ENCODE measurements at regions not wholly inside any gene's neighbourhood (a gene's known extent, or its start where the extent isn't known, plus 50 kb on each side); places are given as distances from the start of the nearest gene placed in this dataset.
"Not testable (repeated sequence)": the region's sequence is repeated elsewhere in the genome, so short reads cannot be mapped to it uniquely, and the experiment has no call there.

DNA sequence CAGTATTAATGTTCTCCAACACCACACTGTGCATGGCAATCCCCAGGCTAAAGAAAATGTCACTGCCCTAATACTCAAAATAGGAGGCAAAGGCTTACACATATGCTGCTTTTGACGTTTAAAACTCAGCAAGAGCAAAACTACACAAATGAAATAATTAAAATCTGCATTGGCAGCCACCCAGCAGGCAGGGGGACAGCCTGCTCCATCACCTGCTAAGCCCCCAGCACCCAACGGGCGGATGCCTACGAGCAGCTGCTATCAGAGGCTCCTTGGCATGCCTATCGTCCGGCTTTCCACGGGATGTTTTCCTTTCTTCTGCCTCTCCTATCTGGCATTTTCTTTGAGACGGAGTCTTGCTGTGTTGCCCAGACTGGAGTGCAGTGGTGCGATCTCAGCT lies 337.5 kb downstream of the SOX9 start:
- DNase-seq, result no peak

- DNase-seq, result no peak
Observed at GRCh38 chr17:72460711-72461110, 339.9 kb downstream of the SOX9 start.

DNA sequence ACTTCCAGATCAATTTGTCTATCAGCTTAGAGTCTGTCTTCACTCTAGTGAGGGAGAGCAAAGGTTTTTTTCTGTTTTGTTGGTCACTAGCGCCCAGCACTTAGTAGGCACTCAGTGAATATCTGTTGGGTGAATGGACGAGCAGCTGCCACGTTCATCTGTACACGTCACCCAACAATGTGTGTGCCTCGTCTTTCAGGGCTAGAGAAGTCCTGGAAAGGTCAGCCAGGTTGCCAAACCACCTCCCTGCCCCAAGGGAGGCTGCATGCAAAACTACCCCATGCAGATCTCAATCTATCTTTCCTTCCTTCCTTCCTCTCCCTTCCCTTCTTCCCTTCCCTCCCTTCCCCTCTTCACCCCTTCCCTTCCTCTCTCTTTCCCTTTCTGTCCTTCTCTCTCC lies 340.9 kb downstream of the SOX9 start:
- DNase-seq, result no peak

DNA sequence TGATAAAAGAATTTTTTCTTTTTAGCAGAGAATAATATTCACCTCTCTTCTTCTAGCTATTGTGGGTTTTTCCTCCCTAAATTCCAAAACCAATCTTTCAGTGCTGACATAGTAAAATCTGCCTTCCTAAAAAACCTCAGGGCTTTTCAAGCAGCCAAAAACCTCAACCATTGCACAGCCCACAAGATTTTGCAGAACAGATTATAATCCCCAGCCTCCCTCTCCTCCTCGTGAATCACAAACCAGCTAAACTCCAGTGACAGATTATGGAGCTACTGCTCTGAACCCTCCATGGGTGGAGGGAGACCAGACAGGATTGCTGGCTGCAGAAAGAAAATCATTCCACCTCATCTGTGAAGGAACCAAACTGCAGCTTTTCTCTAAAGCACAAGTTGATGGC lies 341.6 kb downstream of the SOX9 start:
- no peak for DNase-seq

GRCh38 chr17:72462814-72463213 lies 342.0 kb downstream of the SOX9 start:
- no peak for DNase-seq

DNA sequence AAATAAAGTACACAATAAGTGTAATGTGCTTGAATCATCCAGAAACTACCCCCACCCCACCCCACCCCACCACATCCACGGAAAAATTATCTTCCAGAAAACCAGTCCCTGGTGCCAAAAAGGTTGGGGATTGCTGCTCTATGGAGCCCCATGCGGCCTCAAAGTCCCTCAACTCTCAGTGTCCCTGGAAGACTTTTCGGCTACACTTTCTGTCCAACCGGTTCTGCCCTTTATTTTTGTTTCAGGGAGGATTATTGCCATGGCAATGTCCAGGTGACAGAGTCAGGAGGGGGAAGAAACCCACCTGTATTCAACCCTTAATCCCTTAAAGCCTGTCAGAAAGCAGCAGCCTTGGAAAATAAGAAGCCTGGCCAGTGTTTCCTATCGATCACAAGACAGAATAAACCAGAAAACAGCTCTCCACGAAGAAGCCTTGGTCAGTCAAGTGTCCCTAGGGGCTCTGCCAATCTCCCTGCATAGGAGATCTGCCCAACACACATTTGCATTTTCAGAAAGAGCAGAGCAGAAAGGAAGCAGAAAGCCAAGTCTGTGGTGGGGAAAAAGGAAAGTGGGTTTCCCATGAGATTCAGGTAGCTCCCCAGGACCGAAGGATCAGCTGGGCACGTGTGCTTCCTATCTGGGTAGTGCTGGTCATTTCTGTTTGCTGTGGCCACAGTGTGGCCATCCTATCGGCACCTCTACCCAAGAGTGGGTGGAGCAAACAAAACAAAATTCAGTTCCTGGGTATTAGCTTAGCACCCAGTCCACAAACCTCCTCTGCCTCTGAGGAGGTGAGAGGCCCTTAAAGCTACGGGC lies 342.7 kb downstream of the SOX9 start:
- no peak for DNase-seq

- DNase-seq, result not testable (repeated sequence)
Observed at GRCh38 chr17:72464221-72464620, 343.4 kb downstream of the SOX9 start.

GRCh38 chr17:72465191-72466024 lies 344.6 kb downstream of the SOX9 start:
- peak; percentile 48 for DNase-seq

- DNase-seq, result no peak
Observed at GRCh38 chr17:72466199-72466598, 345.4 kb downstream of the SOX9 start.

- DNase-seq, result no peak
Observed at GRCh38 chr17:72466606-72467005, 345.8 kb downstream of the SOX9 start.

GRCh38 chr17:72467841-72468653 lies 347.2 kb downstream of the SOX9 start:
- DNase-seq, result no peak

GRCh38 chr17:72468841-72469240 lies 348.0 kb downstream of the SOX9 start:
- no peak for DNase-seq

DNA sequence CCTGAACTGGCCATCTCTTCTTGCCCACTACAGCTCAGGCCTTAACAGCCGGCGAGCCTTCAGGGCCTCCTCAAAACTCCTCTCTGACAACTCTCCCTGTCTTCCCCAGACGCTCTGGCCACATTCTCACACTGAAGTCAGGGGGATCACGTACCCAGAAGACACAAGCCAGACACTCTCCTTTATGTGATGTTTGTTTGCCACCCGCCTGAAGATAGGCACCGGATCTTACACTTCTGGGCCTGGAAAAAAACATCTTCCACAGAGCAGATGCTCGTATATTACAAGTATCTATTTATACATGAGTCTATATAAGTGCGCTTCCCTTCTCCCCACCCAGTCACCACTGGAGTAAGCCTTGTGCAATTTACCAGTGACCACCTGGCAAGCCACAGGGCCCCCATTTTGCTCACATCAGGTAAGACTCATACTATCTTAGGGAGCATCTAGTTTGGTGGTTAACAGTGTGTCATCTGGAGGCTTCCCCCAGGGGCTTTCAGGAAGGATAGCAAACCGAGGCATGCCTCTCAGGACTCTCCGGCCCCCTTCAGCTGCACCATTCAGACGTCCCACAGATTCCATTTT lies 349.4 kb downstream of the SOX9 start:
- DNase-seq, result no peak

- no peak for DNase-seq
Observed at GRCh38 chr17:72470734-72471133, 349.9 kb downstream of the SOX9 start.

GRCh38 chr17:72471296-72471695 lies 350.5 kb downstream of the SOX9 start:
- no peak for DNase-seq

DNA sequence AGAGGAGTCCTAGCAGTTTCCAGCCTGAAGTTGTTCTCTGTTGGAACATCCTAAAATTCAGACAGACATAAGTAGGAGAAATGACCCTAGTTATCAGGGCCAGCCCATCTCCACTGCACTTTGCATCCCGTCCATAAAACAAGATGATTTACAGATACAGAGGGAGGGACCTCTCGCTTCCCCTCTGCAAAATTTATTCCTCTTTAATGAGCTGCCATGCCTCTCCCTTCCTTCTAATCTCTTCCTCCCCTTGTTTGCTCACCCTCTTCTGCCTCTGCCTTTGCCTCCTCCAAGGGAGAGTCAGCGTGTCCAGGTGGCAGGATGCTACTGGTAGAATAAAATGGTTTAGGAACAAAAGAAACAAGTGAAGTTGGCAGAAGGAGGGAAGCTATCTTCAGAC lies 351.3 kb downstream of the SOX9 start:
- DNase-seq, result no peak

DNA sequence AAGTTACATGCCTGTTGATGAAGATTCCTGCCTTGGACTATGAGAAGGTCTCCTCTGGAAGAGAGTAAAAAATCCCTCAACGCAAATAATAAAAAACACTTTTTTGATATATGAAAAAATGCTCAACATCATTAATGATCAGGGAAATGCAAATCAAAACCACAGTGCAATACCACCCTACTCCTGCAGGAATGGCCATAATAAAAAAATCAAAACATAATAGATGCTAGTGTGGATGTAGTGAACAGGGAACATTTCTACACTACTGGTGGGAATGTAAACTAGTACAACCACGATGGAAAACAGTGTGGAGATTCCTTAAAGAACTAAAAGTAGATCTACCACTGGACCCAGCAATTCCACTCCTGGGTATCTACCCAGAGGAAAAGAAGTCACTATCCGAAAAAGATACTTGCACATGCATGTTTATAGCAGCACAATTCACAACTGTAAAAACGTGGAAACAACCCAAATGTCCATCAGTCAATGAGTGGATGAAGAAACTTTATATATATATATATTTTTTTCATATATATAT lies 352.1 kb downstream of the SOX9 start:
- DNase-seq, result not testable (repeated sequence)

DNA sequence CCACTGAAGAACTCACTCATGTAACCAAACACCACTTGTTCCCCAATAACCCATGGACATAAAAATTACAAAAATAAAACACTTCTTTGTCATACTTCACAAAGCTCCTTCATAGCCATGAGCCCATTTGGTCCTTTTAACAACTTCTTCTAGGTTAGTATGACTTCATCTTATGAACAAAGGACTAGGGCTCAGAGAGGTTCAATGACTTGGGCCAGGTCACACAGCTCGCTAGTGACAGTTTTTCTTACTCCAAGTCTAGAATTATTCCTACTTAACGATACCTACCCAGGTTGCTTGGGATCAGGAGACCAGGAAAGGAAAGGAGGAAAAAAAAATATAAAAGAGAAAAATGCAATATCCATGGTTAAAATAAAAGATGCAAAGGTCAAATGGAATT lies 353.4 kb downstream of the SOX9 start:
- DNase-seq, result no peak

DNA sequence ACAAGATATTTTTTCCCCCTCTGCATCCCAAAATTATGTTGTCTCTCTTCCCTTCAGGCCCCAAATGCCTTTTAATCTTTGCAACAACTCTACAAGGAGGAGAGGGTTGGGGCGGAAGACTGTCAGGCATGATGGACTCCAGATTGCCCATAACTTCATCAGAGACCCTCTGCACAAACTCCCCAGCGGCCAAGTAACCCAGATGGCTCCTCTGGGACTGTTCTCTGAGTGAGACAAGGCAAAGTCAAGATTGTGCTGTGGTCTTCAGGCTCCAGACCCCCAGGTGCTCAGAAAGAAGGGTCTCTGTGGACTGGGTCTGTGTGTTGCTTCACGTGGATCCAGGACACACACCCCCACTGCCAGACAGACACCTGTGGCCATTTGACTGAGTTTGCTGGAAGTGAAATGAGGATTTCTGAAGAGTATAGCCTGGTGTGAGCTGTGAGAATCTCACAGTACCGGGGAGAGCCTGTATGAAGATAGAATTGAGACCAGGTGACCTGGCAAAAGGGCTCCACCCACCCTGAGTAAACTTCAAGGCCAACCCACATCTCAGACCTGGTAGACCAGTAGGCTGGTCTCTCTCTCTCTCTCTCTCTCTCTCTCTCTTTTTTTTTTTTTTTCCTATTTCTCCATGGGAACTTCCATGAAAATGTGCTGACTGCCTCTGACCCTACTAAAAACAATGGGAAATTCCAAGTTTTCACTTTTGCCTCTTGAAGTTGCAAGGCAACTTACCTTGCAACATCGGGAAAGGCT lies 354.1 kb downstream of the SOX9 start:
- DNase-seq, result no peak

GRCh38 chr17:72476134-72476533 lies 355.3 kb downstream of the SOX9 start:
- DNase-seq, result no peak

GRCh38 chr17:72476575-72476986 lies 355.8 kb downstream of the SOX9 start:
- no peak for DNase-seq

GRCh38 chr17:72477491-72477890 lies 356.7 kb downstream of the SOX9 start:
- DNase-seq, result peak; percentile 76

Data from NCI-H1092 treated with DMSO at 0.1 percent for 48 hours (cell line).